Esophagus muscularis mucosa (tissue), 3 donors: ENCODE measurements at regions not wholly inside any gene's neighbourhood (a gene's known extent, or its start where the extent isn't known, plus 50 kb on each side); places are given as distances from the start of the nearest gene placed in this dataset.
A peak's percentile ranks its signal among the peaks of the same experiment; 100 is the strongest.

Experiments
- POLR2A ChIP-seq: fragments of 450-650 bp; IDR thresholded peaks from one replicate; pipeline ENCODE4 v1.6.1; 2017; ENCODE audit warnings: antibody characterized with exemption, moderate library complexity, mild to moderate bottlenecking, low read depth
- POLR2AphosphoS5 ChIP-seq, 2 donors: sonication (generic); formaldehyde crosslinking; IDR thresholded peaks; one replicate each; pipeline ENCODE4 v1.6.1; 2017; ENCODE audit warnings: antibody characterized with exemption in 2 of 2
- TF ChIP-seq, protein P1 (sequence below), 3 experiments: fragments of 200-600 bp in 2 of 3; fragments of 450-650 bp in 1 of 3; sonication (generic) in 2 of 3; IDR thresholded peaks; one replicate each; pipeline ENCODE4 v1.5.1; 2017 to 2019; ENCODE audit warnings: antibody characterized with exemption in 3 of 3, mild to moderate bottlenecking in 2 of 3, moderate library complexity in 1 of 3

- TF ChIP-seq POLR2A (no peak), POLR2AphosphoS5 (IDR thresholded peaks at IDR 0.05) (peak in 1 of 2 donors; percentile 35)
- TF ChIP-seq, protein P1, sequence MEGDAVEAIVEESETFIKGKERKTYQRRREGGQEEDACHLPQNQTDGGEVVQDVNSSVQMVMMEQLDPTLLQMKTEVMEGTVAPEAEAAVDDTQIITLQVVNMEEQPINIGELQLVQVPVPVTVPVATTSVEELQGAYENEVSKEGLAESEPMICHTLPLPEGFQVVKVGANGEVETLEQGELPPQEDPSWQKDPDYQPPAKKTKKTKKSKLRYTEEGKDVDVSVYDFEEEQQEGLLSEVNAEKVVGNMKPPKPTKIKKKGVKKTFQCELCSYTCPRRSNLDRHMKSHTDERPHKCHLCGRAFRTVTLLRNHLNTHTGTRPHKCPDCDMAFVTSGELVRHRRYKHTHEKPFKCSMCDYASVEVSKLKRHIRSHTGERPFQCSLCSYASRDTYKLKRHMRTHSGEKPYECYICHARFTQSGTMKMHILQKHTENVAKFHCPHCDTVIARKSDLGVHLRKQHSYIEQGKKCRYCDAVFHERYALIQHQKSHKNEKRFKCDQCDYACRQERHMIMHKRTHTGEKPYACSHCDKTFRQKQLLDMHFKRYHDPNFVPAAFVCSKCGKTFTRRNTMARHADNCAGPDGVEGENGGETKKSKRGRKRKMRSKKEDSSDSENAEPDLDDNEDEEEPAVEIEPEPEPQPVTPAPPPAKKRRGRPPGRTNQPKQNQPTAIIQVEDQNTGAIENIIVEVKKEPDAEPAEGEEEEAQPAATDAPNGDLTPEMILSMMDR (IDR thresholded peaks at IDR 0.05), result peak in 1 of 3 experiments; percentile 13
Observed at GRCh38 chr1:91617285-91617765, 116.7 kb downstream of the CDC7 start.
